ENCODE measurements at regions not wholly inside any gene's neighbourhood (a gene's known extent, or its start where the extent isn't known, plus 50 kb on each side); places are given as distances from the start of the nearest gene placed in this dataset.

GRCh38 chr12:25824734-25825133 lies 133.7 kb upstream of the RASSF8 start:
- TF ChIP-seq CTCF (IDR thresholded peaks at IDR 0.05): no peak
- no peak for TF ChIP-seq ZNF263 (CRISPR knock-in tag; IDR thresholded peaks at IDR 0.05; ENCODE audit: low read depth)
- TF ChIP-seq FOXP1 (CRISPR knock-in tag; IDR thresholded peaks at IDR 0.05; ENCODE audit: borderline replicate concordance): no peak
- TF ChIP-seq AR (CRISPR knock-in tag; IDR thresholded peaks at IDR 0.05): no peak
- no peak for TF ChIP-seq ZMAT4 (CRISPR knock-in tag; IDR thresholded peaks at IDR 0.05)
- TF ChIP-seq ZBTB43 (CRISPR knock-in tag; IDR thresholded peaks at IDR 0.05): no peak
- no peak for TF ChIP-seq SOX15 (CRISPR knock-in tag; IDR thresholded peaks at IDR 0.05)
- no peak for TF ChIP-seq RELA (CRISPR knock-in tag; IDR thresholded peaks at IDR 0.05; ENCODE audit: borderline replicate concordance)
- TF ChIP-seq FOXK1 (CRISPR knock-in tag; IDR thresholded peaks at IDR 0.05): no peak
- TF ChIP-seq NR1H2 (CRISPR knock-in tag; IDR thresholded peaks at IDR 0.05): no peak
- TF ChIP-seq CREM (CRISPR knock-in tag; IDR thresholded peaks at IDR 0.05): no peak
- no peak for TF ChIP-seq ATF3 (CRISPR knock-in tag; conservative IDR thresholded peaks at IDR 0.05)
- no peak for TF ChIP-seq E2F5 (CRISPR knock-in tag; IDR thresholded peaks at IDR 0.05)
- no peak for TF ChIP-seq JUN (CRISPR knock-in tag; IDR thresholded peaks at IDR 0.05)
